OCI-LY7 (cell line): ENCODE measurements at regions not wholly inside any gene's neighbourhood (a gene's known extent, or its start where the extent isn't known, plus 50 kb on each side); places are given as distances from the start of the nearest gene placed in this dataset.

Experiments
- EZH2phosphoT487 ChIP-seq: fragments of 200-600 bp; sonication (generic); IDR thresholded peaks from 2 replicates; pipeline ENCODE4 v1.6.1; 2018; ENCODE audit warnings: low read depth, borderline replicate concordance, mild to moderate bottlenecking, mixed run types, antibody characterized with exemption, low read length, moderate library complexity, mixed read lengths
- TF ChIP-seq, protein P1 (sequence below): fragments of 200-600 bp; sonication (generic); conservative IDR thresholded peaks from 2 replicates; pipeline ENCODE4 v1.5.1; 2014; ENCODE audit warnings: mild to moderate bottlenecking, antibody characterized with exemption, low read length, moderate library complexity, mixed read lengths

DNA sequence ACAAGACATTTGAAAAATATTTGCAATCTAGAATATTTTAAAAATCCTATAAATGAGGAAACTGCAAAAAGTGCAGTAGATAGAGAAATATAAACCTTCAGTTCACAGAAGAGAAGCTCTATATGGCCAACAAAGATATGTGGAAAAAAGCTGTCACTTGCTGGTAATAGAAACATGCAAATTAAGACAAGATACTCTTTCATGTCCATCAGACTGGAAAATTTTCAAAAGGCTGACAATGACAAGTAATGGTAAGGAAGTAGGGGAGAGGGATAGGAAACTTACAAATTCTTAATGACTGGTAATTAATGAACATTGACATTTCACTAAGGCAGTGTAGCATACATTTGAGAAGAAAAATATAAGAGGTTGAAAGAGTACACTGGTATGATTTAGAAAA lies 147.9 kb downstream of the MRPL39 start:
- TF ChIP-seq, protein P1, sequence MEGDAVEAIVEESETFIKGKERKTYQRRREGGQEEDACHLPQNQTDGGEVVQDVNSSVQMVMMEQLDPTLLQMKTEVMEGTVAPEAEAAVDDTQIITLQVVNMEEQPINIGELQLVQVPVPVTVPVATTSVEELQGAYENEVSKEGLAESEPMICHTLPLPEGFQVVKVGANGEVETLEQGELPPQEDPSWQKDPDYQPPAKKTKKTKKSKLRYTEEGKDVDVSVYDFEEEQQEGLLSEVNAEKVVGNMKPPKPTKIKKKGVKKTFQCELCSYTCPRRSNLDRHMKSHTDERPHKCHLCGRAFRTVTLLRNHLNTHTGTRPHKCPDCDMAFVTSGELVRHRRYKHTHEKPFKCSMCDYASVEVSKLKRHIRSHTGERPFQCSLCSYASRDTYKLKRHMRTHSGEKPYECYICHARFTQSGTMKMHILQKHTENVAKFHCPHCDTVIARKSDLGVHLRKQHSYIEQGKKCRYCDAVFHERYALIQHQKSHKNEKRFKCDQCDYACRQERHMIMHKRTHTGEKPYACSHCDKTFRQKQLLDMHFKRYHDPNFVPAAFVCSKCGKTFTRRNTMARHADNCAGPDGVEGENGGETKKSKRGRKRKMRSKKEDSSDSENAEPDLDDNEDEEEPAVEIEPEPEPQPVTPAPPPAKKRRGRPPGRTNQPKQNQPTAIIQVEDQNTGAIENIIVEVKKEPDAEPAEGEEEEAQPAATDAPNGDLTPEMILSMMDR, result no peak
- TF ChIP-seq EZH2phosphoT487, result no peak
